HEK293T (cell line): ENCODE measurements at regions not wholly inside any gene's neighbourhood (a gene's known extent, or its start where the extent isn't known, plus 50 kb on each side); places are given as distances from the start of the nearest gene placed in this dataset.

ENCODE experiments used
- CTCF ChIA-PET: fragments of 350-600 bp; formaldehyde crosslinking; extraction: SDS; loops from one replicate; lab custom pipeline; 2021; ENCODE audit warnings: antibody characterized with exemption, inconsistent platforms; lab: Yijun Ruan, JAX
- POLR2A ChIA-PET: fragments of 350-600 bp; formaldehyde crosslinking; extraction: SDS; loops from one replicate; lab custom pipeline; 2020; ENCODE audit warnings: antibody characterized with exemption, inconsistent platforms; lab: Yijun Ruan, JAX
- DNase-seq: peaks from one replicate; pipeline ENCODE4 v3.0.0; 2012; ENCODE audit warnings: mixed read lengths; ENCODE audit errors: extremely low spot score
- ARNT ChIP-seq: fragments of 450-650 bp; IDR thresholded peaks from 2 replicates; pipeline ENCODE4 v1.6.1; 2017; ENCODE audit warnings: mild to moderate bottlenecking
- BHLHE40 ChIP-seq: fragments of 450-650 bp; IDR thresholded peaks from 2 replicates; pipeline ENCODE4 v1.6.1; 2016; ENCODE audit warnings: mild to moderate bottlenecking, moderate library complexity, borderline replicate concordance
- CTBP1 ChIP-seq: fragments of 450-650 bp; IDR thresholded peaks from 2 replicates; pipeline ENCODE4 v1.6.1; 2016; ENCODE audit warnings: borderline replicate concordance
- ELF4 ChIP-seq: fragments of 450-650 bp; IDR thresholded peaks from 2 replicates; pipeline ENCODE4 v1.6.1; 2017; ENCODE audit warnings: antibody characterized with exemption
- FOXA1 ChIP-seq: fragments of 450-650 bp; IDR thresholded peaks from 2 replicates; pipeline ENCODE4 v1.6.1; 2016; ENCODE audit warnings: mild to moderate bottlenecking
- FOXK2 ChIP-seq: fragments of 450-650 bp; IDR thresholded peaks from 2 replicates; pipeline ENCODE4 v1.6.1; 2016; ENCODE audit warnings: mild to moderate bottlenecking
- FOXM1 ChIP-seq: fragments of 450-650 bp; IDR thresholded peaks from 2 replicates; pipeline ENCODE4 v1.6.1; 2017; ENCODE audit warnings: mild to moderate bottlenecking, borderline replicate concordance
- HDGF ChIP-seq: fragments of 450-650 bp; IDR thresholded peaks from 2 replicates; pipeline ENCODE4 v1.6.1; 2017; ENCODE audit warnings: antibody characterized with exemption, borderline replicate concordance
- L3MBTL2 ChIP-seq: fragments of 450-650 bp; conservative IDR thresholded peaks from 2 replicates; pipeline ENCODE4 v1.6.1; 2016; ENCODE audit warnings: mild to moderate bottlenecking
- LEF1 ChIP-seq: fragments of 450-650 bp; IDR thresholded peaks from 2 replicates; pipeline ENCODE4 v1.6.1; 2017; ENCODE audit warnings: mild to moderate bottlenecking, borderline replicate concordance
- NFRKB ChIP-seq: fragments of 450-650 bp; IDR thresholded peaks from 2 replicates; pipeline ENCODE4 v1.6.1; 2016; ENCODE audit warnings: mild to moderate bottlenecking, moderate library complexity
- SP1 ChIP-seq: fragments of 450-650 bp; IDR thresholded peaks from 2 replicates; pipeline ENCODE4 v1.6.1; 2017
- SUZ12 ChIP-seq: fragments of 450-650 bp; IDR thresholded peaks from 2 replicates; pipeline ENCODE4 v1.6.1; 2016; ENCODE audit warnings: mild to moderate bottlenecking
- TARDBP ChIP-seq: fragments of 450-650 bp; IDR thresholded peaks from 2 replicates; pipeline ENCODE4 v1.6.1; 2016
- ZNF384 ChIP-seq: fragments of 450-650 bp; IDR thresholded peaks from 2 replicates; pipeline ENCODE4 v1.6.1; 2016
- TF ChIP-seq, protein P1 (sequence below): fragments of 450-650 bp; IDR thresholded peaks from 2 replicates; pipeline ENCODE4 v1.6.1; 2016

- ChIA-PET POLR2A (no interaction called here), CTCF (no interaction called here)
- DNase-seq, result no peak
- TF ChIP-seq ARNT (no peak), NFRKB (no peak), SP1 (no peak), FOXM1 (no peak), FOXA1 (no peak), ZNF384 (no peak), L3MBTL2 (no peak), BHLHE40 (no peak), CTBP1 (no peak), TARDBP (no peak), SUZ12 (no peak)
- TF ChIP-seq, protein P1, sequence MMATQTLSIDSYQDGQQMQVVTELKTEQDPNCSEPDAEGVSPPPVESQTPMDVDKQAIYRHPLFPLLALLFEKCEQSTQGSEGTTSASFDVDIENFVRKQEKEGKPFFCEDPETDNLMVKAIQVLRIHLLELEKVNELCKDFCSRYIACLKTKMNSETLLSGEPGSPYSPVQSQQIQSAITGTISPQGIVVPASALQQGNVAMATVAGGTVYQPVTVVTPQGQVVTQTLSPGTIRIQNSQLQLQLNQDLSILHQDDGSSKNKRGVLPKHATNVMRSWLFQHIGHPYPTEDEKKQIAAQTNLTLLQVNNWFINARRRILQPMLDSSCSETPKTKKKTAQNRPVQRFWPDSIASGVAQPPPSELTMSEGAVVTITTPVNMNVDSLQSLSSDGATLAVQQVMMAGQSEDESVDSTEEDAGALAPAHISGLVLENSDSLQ, result no peak
Measured at GRCh38 chr10:4519658-4520402, 306.2 kb upstream of the AKR1E2 start.

DNA sequence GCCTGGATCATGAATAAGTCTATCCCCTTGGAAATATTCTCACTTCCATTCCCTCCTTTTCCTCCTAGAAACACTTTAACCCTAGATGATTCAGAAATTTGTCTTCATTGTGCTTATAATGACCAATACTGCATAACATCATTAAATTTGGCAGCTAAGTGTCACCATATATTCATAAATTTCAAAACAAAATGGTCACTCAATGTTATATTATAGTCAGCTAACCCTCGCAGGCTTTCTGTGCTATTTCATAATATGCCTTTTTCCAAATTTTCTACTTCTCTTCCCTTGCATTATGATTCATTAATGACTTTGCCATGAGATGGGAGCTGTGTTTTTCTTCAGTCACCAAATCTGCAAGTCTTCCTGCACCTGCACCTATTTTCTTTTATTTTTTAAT lies 308.3 kb upstream of the AKR1E2 start:
- DNase-seq, result no peak
- TF ChIP-seq, protein P1, result no peak
- no peak for TF ChIP-seq SP1
- no peak for TF ChIP-seq CTBP1
- TF ChIP-seq L3MBTL2, result no peak
- CTCF ChIA-PET, result no interaction called here
- POLR2A ChIA-PET, result no interaction called here

- TF ChIP-seq HDGF, result no peak
- TF ChIP-seq SUZ12, result no peak
- TF ChIP-seq, protein P1, result no peak
- no peak for TF ChIP-seq CTBP1
- no peak for TF ChIP-seq ELF4
- TF ChIP-seq TARDBP, result no peak
- no peak for TF ChIP-seq FOXK2
- no peak for TF ChIP-seq ZNF384
- no peak for TF ChIP-seq FOXM1
- TF ChIP-seq BHLHE40, result no peak
- no peak for TF ChIP-seq LEF1
- TF ChIP-seq NFRKB, result no peak
- no peak for TF ChIP-seq SP1
- TF ChIP-seq L3MBTL2, result no peak
- TF ChIP-seq FOXA1, result no peak
- no peak for TF ChIP-seq ARNT
- POLR2A ChIA-PET, result no interaction called here
- no peak for DNase-seq
- CTCF ChIA-PET, result no interaction called here
Measured at GRCh38 chr10:4515721-4516120, 310.3 kb upstream of the AKR1E2 start.

DNA sequence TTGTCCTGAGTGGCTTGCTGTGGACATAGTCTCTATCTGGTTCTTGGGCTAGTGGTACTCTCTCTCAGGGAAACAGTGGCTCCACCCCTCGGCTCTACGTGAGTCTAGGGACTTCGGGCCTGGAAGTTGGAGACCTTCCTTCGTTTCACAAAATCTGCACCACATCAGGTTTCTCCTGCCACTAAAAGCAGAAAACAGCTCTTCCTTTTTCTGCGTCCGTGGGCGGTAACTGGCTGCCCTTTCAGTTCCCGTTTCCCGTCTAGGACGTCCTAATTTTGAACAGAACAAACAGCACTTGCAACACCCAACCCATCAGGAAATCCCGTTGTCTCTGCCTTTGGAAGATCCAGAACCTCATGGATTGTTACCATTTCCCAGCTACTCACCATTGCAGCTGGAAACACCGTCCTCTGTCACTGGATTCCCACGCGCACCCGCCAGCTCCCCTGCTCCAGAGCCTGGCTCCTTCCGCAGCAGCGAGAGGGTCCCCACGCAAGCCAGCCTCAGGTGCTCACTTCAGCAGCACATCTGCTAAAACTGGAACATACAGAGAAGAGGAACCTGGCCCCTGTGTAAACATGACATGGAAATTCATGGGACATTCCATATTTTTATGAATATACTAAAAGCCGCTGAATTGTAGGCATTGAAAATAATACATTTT lies 311.4 kb upstream of the AKR1E2 start:
- no peak for DNase-seq
- POLR2A ChIA-PET, result no interaction called here
- CTCF ChIA-PET, result no interaction called here
- TF ChIP-seq FOXM1 (no peak), FOXA1 (no peak), BHLHE40 (no peak), ARNT (no peak), L3MBTL2 (no peak), LEF1 (no peak), TARDBP (no peak), FOXK2 (no peak), CTBP1 (no peak), SUZ12 (no peak), HDGF (no peak), ZNF384 (no peak), NFRKB (no peak)

- CTCF ChIA-PET, result interaction anchor here (0.7 to 0.9 kb wide), 3 partner anchors 16 to 272 kb away, joined by 3 to 6 read pairs (median 3); no protein-coding TSS in a partner anchor
- peak; percentile 48 for DNase-seq
- TF ChIP-seq ZNF384 (no peak), ARNT (no peak)
- POLR2A ChIA-PET, result no interaction called here
Measured at GRCh38 chr10:4512671-4513240, 313.3 kb upstream of the AKR1E2 start.

DNA sequence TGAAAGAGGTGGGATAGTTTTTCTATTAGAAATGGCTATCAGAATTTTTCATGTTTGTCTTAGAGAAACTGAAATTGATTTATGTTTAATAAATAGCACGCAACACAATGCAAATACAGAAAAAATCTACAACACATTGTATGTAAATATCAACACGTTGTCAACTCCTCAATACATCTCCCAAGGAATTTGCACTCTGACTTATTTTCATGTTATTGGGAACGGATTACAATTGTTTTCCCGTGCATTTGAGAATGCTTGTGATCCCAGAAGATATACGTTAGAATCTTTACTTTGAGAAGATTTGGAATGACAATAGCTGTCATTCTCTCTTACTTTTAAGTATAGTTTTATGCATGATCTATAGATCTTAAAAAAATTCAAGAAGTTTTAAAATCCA lies 313.8 kb upstream of the AKR1E2 start:
- CTCF ChIA-PET, result no interaction called here
- POLR2A ChIA-PET, result no interaction called here

More for the DNA sequence above, 313.8 kb upstream of the AKR1E2 start:
- DNase-seq, result no peak
- TF ChIP-seq FOXM1 (no peak), CTBP1 (no peak), LEF1 (no peak), ZNF384 (no peak), FOXA1 (no peak), NFRKB (no peak), SUZ12 (no peak), SP1 (no peak), HDGF (no peak), ELF4 (no peak), ARNT (no peak), L3MBTL2 (no peak), BHLHE40 (no peak), FOXK2 (no peak), TARDBP (no peak)
- TF ChIP-seq, protein P1, result no peak
